MM.1S (cell line): ENCODE measurements at regions not wholly inside any gene's neighbourhood (a gene's known extent, or its start where the extent isn't known, plus 50 kb on each side); places are given as distances from the start of the nearest gene placed in this dataset.
A peak's percentile ranks its signal among the peaks of the same experiment; 100 is the strongest.
"Not testable (repeated sequence)": the region's sequence is repeated elsewhere in the genome, so short reads cannot be mapped to it uniquely, and the experiment has no call there.

ENCODE experiments used
- DNase-seq: peaks from one replicate; pipeline ENCODE4 v3.0.0-alpha.2; 2015
- H2AFZ ChIP-seq: fragments of 300-600 bp; sonication (generic); 2 replicates; pipeline ENCODE4 v1.6.0; 2016; ENCODE audit warnings: antibody characterized with exemption, low read length
- H3F3A ChIP-seq: fragments of 300-600 bp; sonication (generic); 2 replicates; pipeline ENCODE4 v1.6.1; 2016; ENCODE audit warnings: mild to moderate bottlenecking, antibody characterized with exemption, low read length, moderate library complexity, mixed read lengths; ENCODE audit not compliant: insufficient read depth
- H3K27ac ChIP-seq: fragments of 300-600 bp; sonication (generic); 2 replicates; pipeline ENCODE4 v1.5.1; 2016; ENCODE audit warnings: mild to moderate bottlenecking, low read length
- H3K27me3 ChIP-seq: fragments of 300-600 bp; sonication (generic); replicated peaks from 2 replicates; pipeline ENCODE4 v1.6.0; 2016; ENCODE audit warnings: low read length; ENCODE audit not compliant: insufficient read depth
- H3K36me3 ChIP-seq: fragments of 300-600 bp; sonication (generic); replicated peaks from 2 replicates; pipeline ENCODE4 v1.6.1; 2016; ENCODE audit warnings: mild to moderate bottlenecking, low read length, mixed read lengths; ENCODE audit not compliant: insufficient read depth
- H3K4me1 ChIP-seq: fragments of 300-600 bp; sonication (generic); 2 replicates; pipeline ENCODE4 v1.6.1; 2016; ENCODE audit warnings: low read length, mixed read lengths
- H3K4me2 ChIP-seq: fragments of 300-600 bp; sonication (generic); 2 replicates; pipeline ENCODE4 v1.6.0; 2016; ENCODE audit warnings: low read depth, low read length
- H3K4me3 ChIP-seq: fragments of 300-600 bp; sonication (generic); 2 replicates; pipeline ENCODE4 v1.5.1; 2016; ENCODE audit warnings: low read length, mixed read lengths
- H3K79me2 ChIP-seq: fragments of 300-600 bp; sonication (generic); 2 replicates; pipeline ENCODE4 v1.6.1; 2016; ENCODE audit warnings: mixed run types, low read length, mixed read lengths
- H3K9ac ChIP-seq: fragments of 300-600 bp; sonication (generic); 2 replicates; pipeline ENCODE4 v1.6.1; 2016; ENCODE audit warnings: low read length, mixed read lengths
- H3K9me2 ChIP-seq: fragments of 300-600 bp; sonication (generic); replicated peaks from 2 replicates; pipeline ENCODE4 v1.6.1; 2016; ENCODE audit warnings: mild to moderate bottlenecking, low read length, mixed read lengths; ENCODE audit not compliant: insufficient read depth
- H3K9me3 ChIP-seq: fragments of 300-600 bp; sonication (generic); replicated peaks from 2 replicates; pipeline ENCODE4 v1.6.1; 2016; ENCODE audit warnings: mild to moderate bottlenecking, low read length, mixed read lengths; ENCODE audit not compliant: insufficient read depth
- H4K20me1 ChIP-seq: fragments of 300-600 bp; sonication (generic); 2 replicates; pipeline ENCODE4 v1.6.1; 2016; ENCODE audit warnings: mild to moderate bottlenecking, low read length, moderate library complexity, mixed read lengths; ENCODE audit not compliant: insufficient read depth
- EZH2 ChIP-seq: fragments of 300-600 bp; sonication (generic); optimal IDR thresholded peaks from 2 replicates; pipeline ENCODE3; 2017; ENCODE audit warnings: low read depth, mild to moderate bottlenecking, antibody characterized with exemption, low read length, mixed read lengths
- EZH2phosphoT487 ChIP-seq: fragments of 300-600 bp; sonication (generic); IDR thresholded peaks from 2 replicates; pipeline ENCODE4 v1.6.1; 2018; ENCODE audit warnings: antibody characterized with exemption, low read length
- TF ChIP-seq, protein P1 (sequence below): fragments of 300-600 bp; sonication (generic); IDR thresholded peaks from 2 replicates; pipeline ENCODE4 v1.5.1; 2016; ENCODE audit warnings: antibody characterized with exemption, low read length, mixed read lengths

DNA sequence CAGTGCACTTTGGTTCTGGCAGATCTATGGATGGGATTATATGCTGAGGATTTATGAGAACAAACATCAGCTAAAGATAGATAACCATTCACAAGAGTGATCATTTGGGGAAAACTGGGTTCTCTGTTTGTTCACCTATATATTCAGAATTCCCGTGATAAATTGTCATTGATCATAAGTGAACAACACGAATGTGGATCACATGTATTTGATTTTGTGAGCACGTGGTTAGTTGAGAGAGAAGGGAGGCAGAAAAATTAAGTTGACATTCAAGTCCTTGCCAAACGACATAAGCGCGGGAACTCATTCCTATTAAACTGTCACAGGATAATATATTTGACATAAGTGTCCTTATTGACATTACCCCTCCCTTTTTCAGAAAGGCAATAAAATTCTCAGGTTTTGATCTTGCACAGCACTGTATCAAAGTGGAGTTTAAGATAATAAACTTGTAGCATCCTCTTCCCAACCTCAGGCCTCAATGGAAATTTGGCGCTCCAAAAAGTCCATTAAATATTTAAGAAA lies 64.9 kb upstream of the MYO3A start:
- TF ChIP-seq EZH2 = no peak
- TF ChIP-seq EZH2phosphoT487 = no peak
- TF ChIP-seq, protein P1, sequence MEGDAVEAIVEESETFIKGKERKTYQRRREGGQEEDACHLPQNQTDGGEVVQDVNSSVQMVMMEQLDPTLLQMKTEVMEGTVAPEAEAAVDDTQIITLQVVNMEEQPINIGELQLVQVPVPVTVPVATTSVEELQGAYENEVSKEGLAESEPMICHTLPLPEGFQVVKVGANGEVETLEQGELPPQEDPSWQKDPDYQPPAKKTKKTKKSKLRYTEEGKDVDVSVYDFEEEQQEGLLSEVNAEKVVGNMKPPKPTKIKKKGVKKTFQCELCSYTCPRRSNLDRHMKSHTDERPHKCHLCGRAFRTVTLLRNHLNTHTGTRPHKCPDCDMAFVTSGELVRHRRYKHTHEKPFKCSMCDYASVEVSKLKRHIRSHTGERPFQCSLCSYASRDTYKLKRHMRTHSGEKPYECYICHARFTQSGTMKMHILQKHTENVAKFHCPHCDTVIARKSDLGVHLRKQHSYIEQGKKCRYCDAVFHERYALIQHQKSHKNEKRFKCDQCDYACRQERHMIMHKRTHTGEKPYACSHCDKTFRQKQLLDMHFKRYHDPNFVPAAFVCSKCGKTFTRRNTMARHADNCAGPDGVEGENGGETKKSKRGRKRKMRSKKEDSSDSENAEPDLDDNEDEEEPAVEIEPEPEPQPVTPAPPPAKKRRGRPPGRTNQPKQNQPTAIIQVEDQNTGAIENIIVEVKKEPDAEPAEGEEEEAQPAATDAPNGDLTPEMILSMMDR = no peak
- Histone ChIP-seq H2AFZ (no peak overlapping the region), H3K79me2 (no peaks in the 10 kb centered on the region), H3F3A (no peaks in the 10 kb centered on the region), H3K4me1 (no peaks in the 10 kb centered on the region), H3K4me3 (no peak overlapping the region), H3K9ac (no peak overlapping the region), H3K9me3 (no peaks in the 10 kb centered on the region), H3K27me3 (no peaks in the 10 kb centered on the region), H3K9me2 (no peaks in the 10 kb centered on the region), H4K20me1 (no peaks in the 10 kb centered on the region), H3K4me2 (no peak overlapping the region), H3K27ac (no peak overlapping the region), H3K36me3 (no peaks in the 10 kb centered on the region)
- no peak for DNase-seq

DNA sequence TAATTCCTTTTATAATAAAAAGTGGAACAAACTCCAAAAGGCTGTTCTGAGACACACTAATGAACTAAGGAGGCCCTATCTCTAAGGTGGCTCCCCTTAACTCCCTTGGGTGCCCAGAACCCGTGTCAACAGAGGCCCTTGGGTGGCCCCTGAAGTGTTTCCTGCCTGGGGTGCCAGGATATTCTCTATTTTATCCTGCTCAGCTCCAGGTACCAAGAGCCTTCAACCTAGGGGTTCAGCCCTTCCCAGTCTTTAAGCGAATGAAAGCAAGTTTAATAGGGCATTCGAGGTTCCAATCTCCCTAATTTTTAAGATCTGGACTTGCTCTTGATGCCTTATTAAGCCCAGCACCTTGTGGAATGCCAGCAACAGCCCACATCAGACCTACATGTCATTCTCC lies 64.4 kb upstream of the MYO3A start:
- H4K20me1 ChIP-seq = no peaks in the 10 kb centered on the region
- H3F3A ChIP-seq = no peaks in the 10 kb centered on the region
- no peaks in the 10 kb centered on the region for H3K27me3 ChIP-seq
- no peak overlapping the region for H3K27ac ChIP-seq
- no peaks in the 10 kb centered on the region for H3K9me2 ChIP-seq
- no peaks in the 10 kb centered on the region for H3K79me2 ChIP-seq
- H3K9me3 ChIP-seq = no peaks in the 10 kb centered on the region
- no peak for TF ChIP-seq EZH2phosphoT487
- no peak overlapping the region for H3K4me2 ChIP-seq
- no peaks in the 10 kb centered on the region for H3K4me1 ChIP-seq
- H3K36me3 ChIP-seq = no peaks in the 10 kb centered on the region
- H2AFZ ChIP-seq = no peak overlapping the region
- H3K4me3 ChIP-seq = no peak overlapping the region
- no peak for DNase-seq
- no peak overlapping the region for H3K9ac ChIP-seq

DNA sequence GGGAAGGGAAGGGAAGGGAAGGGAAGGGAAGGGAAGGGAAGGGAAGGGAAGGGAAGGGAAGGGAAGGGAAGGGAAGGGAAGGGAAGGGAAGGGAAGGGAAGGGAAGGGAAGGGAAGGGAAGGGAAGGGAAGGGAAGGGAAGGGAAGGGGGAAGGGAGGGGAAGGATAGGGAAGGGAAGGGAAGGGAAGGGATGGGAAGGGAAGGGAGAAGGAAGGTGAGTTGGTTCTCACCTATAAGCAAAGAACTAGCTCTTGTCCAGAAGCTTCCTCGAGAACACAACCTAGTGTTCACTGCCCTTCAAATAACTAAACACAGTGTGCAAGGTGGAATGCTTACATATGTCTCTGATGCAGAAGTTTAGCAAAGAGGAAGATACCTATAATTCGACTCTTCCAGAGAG lies 59.6 kb upstream of the MYO3A start:
- H3K4me2 ChIP-seq, H3K9me2 ChIP-seq, H3F3A ChIP-seq, H3K79me2 ChIP-seq, H3K4me1 ChIP-seq, H3K27ac ChIP-seq, H3K36me3 ChIP-seq, H3K27me3 ChIP-seq, H3K9me3 ChIP-seq, DNase-seq, H3K4me3 ChIP-seq, H2AFZ ChIP-seq, H3K9ac ChIP-seq, H4K20me1 ChIP-seq: not testable (repeated sequence)

DNA sequence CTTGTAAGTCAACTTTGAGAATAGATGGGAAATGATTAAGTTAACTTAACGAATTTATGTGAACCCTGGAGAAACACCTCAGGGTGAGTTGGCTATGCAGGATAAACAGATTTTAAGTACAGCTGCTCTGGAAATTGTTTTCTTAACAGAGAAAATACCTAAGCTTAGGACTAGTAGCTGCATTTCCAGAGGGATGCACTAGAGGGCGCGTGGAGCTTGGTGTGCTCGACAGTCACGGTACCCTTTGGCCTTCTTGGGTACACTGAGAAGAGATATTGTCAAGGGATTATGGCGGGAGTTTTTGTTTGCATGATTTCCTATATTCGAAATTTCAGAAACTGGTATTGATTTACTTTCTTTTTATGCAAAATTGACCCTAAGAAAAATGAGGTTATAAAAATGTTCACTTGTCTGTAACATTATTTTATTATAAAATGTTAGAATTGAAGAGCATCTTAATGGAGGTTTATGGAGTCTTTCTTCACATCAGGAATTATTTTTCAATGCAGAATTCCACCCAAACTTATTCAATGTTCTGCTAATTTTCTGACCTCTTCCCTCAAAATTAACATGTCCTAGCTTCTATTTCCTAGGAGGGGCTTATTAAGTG lies 58.4 kb upstream of the MYO3A start:
- DNase-seq = peak; percentile 86
- H3K36me3 ChIP-seq = no peaks in the 10 kb centered on the region

More for the DNA sequence above, 58.4 kb upstream of the MYO3A start:
- TF ChIP-seq, protein P1 = peak; percentile 94
- TF ChIP-seq EZH2 = no peak
- no peaks in the 10 kb centered on the region for H3K79me2 ChIP-seq
- no peak overlapping the region for H3K9ac ChIP-seq
- no peak overlapping the region for H3K4me3 ChIP-seq
- H3K4me2 ChIP-seq = peak overlapping the region; percentile 18; the same call in 1 of the 2 replicates
- no peaks in the 10 kb centered on the region for H3K9me3 ChIP-seq
- H3K27ac ChIP-seq = no peak overlapping the region
- H2AFZ ChIP-seq = 0 out of 2 replicates have a peak overlapping the region, but pooled peaks have one; percentile 25
- H3K9me2 ChIP-seq = no peaks in the 10 kb centered on the region
- H3F3A ChIP-seq = no peaks in the 10 kb centered on the region
- peaks cover 5% of the 10 kb centered on the region; the same call in 1 of the 2 replicates for H3K4me1 ChIP-seq
- H3K27me3 ChIP-seq = no peaks in the 10 kb centered on the region
- no peaks in the 10 kb centered on the region for H4K20me1 ChIP-seq
